GM12874 (cell line): ENCODE measurements at regions not wholly inside any gene's neighbourhood (a gene's known extent, or its start where the extent isn't known, plus 50 kb on each side); places are given as distances from the start of the nearest gene placed in this dataset.

Source experiments
- TF ChIP-seq, protein P1 (sequence below): IDR thresholded peaks from 2 replicates; pipeline ENCODE4 v1.5.1; 2011; ENCODE audit warnings: low read depth, mild to moderate bottlenecking, control low read depth, low read length, moderate library complexity; ENCODE audit not compliant: insufficient read depth

GRCh38 chr2:89763254-89763580 lies 1071.7 kb downstream of the RPIA start:
- TF ChIP-seq, protein P1, sequence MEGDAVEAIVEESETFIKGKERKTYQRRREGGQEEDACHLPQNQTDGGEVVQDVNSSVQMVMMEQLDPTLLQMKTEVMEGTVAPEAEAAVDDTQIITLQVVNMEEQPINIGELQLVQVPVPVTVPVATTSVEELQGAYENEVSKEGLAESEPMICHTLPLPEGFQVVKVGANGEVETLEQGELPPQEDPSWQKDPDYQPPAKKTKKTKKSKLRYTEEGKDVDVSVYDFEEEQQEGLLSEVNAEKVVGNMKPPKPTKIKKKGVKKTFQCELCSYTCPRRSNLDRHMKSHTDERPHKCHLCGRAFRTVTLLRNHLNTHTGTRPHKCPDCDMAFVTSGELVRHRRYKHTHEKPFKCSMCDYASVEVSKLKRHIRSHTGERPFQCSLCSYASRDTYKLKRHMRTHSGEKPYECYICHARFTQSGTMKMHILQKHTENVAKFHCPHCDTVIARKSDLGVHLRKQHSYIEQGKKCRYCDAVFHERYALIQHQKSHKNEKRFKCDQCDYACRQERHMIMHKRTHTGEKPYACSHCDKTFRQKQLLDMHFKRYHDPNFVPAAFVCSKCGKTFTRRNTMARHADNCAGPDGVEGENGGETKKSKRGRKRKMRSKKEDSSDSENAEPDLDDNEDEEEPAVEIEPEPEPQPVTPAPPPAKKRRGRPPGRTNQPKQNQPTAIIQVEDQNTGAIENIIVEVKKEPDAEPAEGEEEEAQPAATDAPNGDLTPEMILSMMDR: 0 out of 2 replicates have a peak, but pooled peaks have one; percentile 15

GRCh38 chr2:89763581-89764485 lies 1072.4 kb downstream of the RPIA start:
- TF ChIP-seq, protein P1: no peak

DNA sequence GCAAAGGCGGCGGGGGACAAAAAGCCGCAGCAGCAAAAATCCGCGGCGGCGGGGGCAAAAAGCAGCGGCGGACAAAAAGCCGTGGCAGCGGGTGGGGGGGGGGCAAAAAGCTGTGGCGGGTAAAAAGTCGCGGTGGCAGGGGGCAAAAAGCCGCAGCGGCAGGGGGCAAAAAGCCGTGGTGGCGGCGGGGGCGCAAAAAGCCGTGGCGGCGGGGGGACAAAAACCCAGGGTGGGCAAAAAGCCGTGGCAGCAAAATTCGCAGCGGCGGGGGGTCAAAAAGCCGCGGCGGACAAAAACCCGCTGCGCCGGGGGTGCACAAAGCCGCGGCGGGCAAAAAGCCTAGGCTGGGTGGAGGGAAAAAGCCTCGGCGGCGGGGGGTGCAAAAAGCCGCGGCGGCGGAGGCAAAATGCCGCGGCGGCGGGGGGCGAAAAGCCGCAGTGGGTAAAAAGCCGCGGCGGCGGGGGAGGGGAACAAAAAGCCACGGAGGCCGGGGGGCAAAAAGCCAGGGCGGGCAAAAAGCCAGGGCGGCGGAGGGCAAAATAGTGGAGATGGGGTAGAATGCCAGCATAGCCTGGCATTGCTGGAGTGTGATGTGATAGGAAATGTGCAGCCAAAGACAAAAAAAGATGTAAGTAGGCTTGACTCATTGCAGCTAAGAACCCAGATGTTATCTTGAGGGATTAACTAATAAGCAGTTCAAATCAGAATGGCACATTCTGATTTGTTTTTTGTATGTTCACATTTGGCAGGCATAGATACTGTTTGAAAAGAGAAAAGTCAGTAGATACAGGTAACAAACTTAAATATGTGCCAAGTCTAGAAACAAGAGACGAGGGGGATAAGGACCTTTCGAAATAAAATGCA lies 1076.3 kb downstream of the RPIA start:
- TF ChIP-seq, protein P1: no peak

- TF ChIP-seq, protein P1: no peak
These were observed 1084.4 kb downstream of the RPIA start for GRCh38 chr2:89775885-89776284.

DNA sequence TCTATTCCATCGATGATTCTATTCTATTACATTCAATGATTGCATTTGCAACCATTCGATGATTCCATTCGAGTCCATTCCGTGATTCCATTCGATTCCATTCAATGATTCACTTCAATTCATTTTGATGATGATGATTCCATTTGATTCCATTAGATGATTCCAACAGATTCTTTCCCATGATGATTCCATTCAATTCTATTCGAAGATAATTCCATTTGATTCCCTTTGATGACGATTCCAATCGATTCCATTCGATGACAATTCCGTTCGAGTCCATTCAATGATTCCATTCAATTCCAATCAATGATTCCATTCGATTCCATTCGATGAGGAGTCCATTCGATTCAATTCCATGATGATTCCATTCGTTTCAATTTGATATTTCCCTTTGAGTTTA lies 1088.8 kb downstream of the RPIA start:
- TF ChIP-seq, protein P1: no peak

DNA sequence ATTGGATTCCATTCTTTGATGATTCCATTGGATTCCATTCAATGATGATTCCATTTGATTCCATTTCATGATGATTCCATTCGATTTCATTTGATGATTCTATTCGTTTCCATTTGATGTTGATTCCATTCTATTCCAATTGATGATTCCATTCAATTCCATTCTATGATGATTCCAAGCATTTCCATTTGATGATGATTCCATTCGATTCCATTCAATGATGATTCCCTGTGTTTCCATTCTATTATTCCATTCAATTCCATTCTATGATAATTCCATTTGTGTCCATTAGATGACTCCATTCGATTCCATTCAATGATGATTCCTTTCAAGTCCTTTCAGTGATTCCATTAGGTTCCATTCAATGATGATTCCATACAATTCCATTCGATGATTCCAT lies 1090.5 kb downstream of the RPIA start:
- TF ChIP-seq, protein P1: no peak

DNA sequence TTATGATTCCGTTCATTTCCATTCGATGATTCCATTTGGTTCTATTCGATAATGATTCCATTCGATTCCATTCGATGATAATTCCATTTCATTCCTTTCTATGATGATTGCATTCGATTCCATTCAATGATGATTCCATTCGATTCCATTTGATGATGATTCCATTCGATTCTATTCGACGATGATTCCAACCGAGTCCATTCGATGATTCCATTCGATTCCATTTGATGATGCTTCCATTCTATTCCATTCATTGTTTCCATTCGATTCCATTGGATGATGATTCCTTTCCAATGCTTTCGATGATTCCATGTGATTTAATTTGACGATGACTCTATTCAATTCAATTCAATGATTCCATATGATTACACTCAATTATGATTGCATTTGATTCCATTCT lies 1093.5 kb downstream of the RPIA start:
- TF ChIP-seq, protein P1: no peak
